GM18502 (cell line): ENCODE measurements at regions not wholly inside any gene's neighbourhood (a gene's known extent, or its start where the extent isn't known, plus 50 kb on each side); places are given as distances from the start of the nearest gene placed in this dataset.

ENCODE experiments used
- ATAC-seq: cut with Tn5 transposase; IDR thresholded peaks from one replicate; pipeline ENCODE4 v1.9.1; 2021; ENCODE audit warnings: mild to moderate bottlenecking; ENCODE audit not compliant: unreplicated experiment, poor library complexity

- no peak for ATAC-seq
Measured at GRCh38 chr11:37612146-37612545, 1014.1 kb upstream of the RAG2 start.

- no peak for ATAC-seq
Measured at GRCh38 chr11:37605229-37605628, 1007.2 kb upstream of the RAG2 start.

GRCh38 chr11:37598381-37598780, 1000.3 kb upstream of the RAG2 start:
- ATAC-seq: no peak

GRCh38 chr11:37597776-37598175, 999.7 kb upstream of the RAG2 start:
- no peak for ATAC-seq

GRCh38 chr11:37595845-37596244, 997.8 kb upstream of the RAG2 start:
- ATAC-seq: no peak

GRCh38 chr11:37574361-37574760, 976.3 kb upstream of the RAG2 start:
- ATAC-seq: no peak

- no peak for ATAC-seq
Measured at GRCh38 chr11:37572491-37573171, 974.6 kb upstream of the RAG2 start.

GRCh38 chr11:37571246-37571645, 973.2 kb upstream of the RAG2 start:
- ATAC-seq: no peak

- no peak for ATAC-seq
Measured at GRCh38 chr11:37560991-37561390, 963.0 kb upstream of the RAG2 start.

- ATAC-seq: no peak
Measured at GRCh38 chr11:37560346-37560745, 962.3 kb upstream of the RAG2 start.

GRCh38 chr11:37558619-37559210, 960.7 kb upstream of the RAG2 start:
- ATAC-seq: no peak

- ATAC-seq: no peak
Measured at GRCh38 chr11:37557990-37558389, 960.0 kb upstream of the RAG2 start.

GRCh38 chr11:37552284-37552683, 954.2 kb upstream of the RAG2 start:
- no peak for ATAC-seq

- ATAC-seq: no peak
Measured at GRCh38 chr11:37544491-37544890, 946.5 kb upstream of the RAG2 start.

GRCh38 chr11:37533830-37534229, 935.8 kb upstream of the RAG2 start:
- ATAC-seq: no peak

- no peak for ATAC-seq
Measured at GRCh38 chr11:37533087-37533486, 935.1 kb upstream of the RAG2 start.

- ATAC-seq: no peak
Measured at GRCh38 chr11:37532271-37532670, 934.2 kb upstream of the RAG2 start.

GRCh38 chr11:37527545-37527944, 929.5 kb upstream of the RAG2 start:
- ATAC-seq: no peak

- ATAC-seq: no peak
Measured at GRCh38 chr11:37525336-37525735, 927.3 kb upstream of the RAG2 start.

- ATAC-seq: no peak
Measured at GRCh38 chr11:37519781-37520180, 921.7 kb upstream of the RAG2 start.

GRCh38 chr11:37512156-37512780, 914.2 kb upstream of the RAG2 start:
- ATAC-seq: no peak

GRCh38 chr11:37511425-37511933, 913.4 kb upstream of the RAG2 start:
- ATAC-seq: no peak
